OCI-M1 (cell line): ENCODE measurements at regions not wholly inside any gene's neighbourhood (a gene's known extent, or its start where the extent isn't known, plus 50 kb on each side); places are given as distances from the start of the nearest gene placed in this dataset.

ENCODE experiments used
- DNase-seq: peaks from one replicate; lab custom pipeline; 2025; lab: John Stamatoyannopoulos, UW

DNA sequence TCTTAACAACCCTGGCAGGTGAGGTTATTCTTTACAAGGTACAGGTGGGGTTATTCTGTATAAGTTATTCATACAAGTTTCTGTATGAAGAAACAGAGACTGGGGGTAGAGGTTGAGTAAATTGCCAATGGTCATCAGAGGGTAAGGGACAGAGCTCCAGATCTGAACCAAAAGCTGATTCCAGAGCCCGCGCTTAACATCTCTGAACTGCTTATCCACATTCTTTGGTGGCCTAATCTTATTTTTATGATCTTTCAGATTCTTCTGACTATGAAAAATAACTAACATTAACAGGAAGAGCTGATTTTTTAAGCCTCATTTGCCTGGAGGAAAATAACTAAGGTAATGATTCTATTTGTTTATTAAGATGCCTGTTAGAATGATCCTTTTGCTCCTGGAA, 63.9 kb upstream of the BARHL2 start:
- DNase-seq: no peak

DNA sequence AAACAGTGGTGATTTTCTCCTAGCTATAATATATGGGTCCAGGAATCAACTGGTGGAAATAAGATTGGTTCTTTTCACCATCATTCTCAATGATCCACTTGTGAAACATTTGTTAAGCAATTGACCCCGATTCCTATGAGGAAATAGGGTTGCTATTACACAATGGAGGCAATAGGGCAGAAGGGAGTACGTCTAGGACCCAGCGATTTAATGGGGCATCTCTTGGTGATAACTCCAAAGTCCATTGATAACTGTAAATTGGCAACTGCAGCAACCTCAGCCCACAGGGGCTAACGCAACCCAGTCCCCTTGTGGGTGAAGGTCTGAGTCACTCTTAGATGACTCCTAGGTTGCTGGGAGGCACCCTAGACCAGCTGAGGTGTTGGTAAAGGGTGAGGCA, 62.5 kb upstream of the BARHL2 start:
- DNase-seq: no peak

DNA sequence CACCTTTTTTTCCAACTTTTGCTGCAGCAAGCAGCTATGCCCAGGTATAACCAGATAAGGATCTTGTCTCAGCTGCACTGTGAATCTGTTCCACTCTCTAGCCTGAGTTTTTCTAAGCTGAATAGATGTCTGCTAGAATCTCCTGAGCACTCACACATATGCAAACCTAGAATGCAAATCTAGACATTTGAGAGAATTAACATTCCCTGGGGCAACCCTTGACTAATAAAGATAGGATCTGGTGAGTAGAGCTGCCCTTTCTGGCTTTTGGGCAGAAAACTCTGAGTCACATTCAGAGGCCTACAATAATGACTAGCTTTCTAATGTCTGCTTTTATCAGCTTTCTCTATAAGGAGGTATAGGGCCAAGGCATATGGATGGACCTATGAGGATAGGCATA, 61.4 kb upstream of the BARHL2 start:
- no peak for DNase-seq

DNA sequence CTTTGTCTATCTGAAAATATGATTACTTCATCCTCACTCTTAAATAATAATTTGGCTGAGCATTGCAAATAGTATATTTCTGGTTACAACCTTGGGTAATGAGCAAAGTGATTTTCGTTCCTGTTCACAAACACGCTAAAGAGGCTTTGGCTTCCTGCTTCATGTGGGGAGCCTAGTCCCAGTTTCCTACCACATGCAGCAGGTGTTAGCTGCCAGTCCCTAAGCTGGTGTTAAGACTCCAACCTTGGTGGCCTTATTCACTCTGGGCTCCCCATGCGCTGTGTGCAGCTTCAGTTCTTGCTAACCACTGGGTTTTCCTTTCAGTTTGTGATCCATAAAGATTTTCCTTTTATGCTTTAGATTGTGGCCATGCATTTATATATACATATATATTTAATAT, 56.7 kb upstream of the BARHL2 start:
- no peak for DNase-seq

DNA sequence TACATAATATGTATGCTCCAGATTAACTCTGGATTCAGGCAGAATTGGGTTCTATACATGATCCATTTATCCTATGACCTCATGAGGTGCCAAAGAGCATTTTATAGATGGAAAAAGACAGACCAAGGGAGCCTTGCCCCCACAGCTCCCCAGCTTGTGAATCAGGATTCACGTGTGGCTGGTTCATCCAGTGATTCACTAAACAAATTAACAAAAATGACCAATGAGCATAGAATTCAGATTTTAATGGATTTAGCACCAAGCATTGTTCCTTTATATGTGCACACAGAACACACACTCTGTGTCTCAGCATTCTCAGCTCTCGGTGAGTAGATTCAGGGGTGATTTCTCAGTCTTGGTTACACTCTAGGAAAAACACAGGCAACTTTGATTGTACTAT, 51.7 kb upstream of the BARHL2 start:
- no peak for DNase-seq

DNA sequence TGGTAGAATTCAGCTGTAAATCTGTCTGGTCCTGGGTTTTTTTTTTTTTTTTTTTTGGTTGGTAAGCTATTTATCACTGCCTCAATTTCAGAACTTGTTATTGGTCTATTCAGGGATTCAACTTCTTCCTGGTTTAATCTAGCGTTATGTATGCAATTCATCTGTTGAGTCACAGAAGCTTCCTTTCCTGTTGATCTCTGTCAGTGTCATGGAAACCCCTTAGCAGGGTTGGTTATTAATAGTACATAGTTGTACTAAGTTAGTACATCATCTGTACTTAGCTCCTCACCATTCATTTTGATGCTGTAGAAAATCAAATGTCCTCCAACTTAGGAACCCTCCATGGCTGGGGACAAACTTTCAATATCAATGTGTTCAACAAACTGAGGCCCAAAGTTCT, 51.0 kb upstream of the BARHL2 start:
- DNase-seq: no peak
